Endothelial cell of umbilical vein (primary cell): ENCODE measurements at regions not wholly inside any gene's neighbourhood (a gene's known extent, or its start where the extent isn't known, plus 50 kb on each side); places are given as distances from the start of the nearest gene placed in this dataset.

Source experiments
- BruUV-seq: library from RNA; stranded (reverse); fragments of 400-500 nt; replicated peaks from 2 replicates; lab custom pipeline; 2021; lab: Mats Ljungman, UMichigan
- CTCF ChIA-PET: fragments of 300-600, 350-600 bp; sonication (Branson Sonifier 250); formaldehyde crosslinking; loops from one replicate; lab custom pipeline; 2021; ENCODE audit warnings: antibody characterized with exemption, inconsistent platforms; lab: Charles Lee
- POLR2A ChIA-PET: fragments of 300-600, 350-600 bp; sonication (Branson Sonifier 250); formaldehyde crosslinking; loops from one replicate; lab custom pipeline; 2021; ENCODE audit warnings: antibody characterized with exemption, inconsistent platforms; lab: Charles Lee
- DNase-seq: peaks from one replicate; pipeline ENCODE4 v3.0.0-alpha.2; 2011; ENCODE audit warnings: low read depth, low spot score
- FAIRE-seq: peaks from 2 replicates; lab custom pipeline; 2011; peaks lifted over from hg19 to GRCh38; lab: Jason Lieb, UNC
- H2AFZ ChIP-seq: 2 replicates; pipeline ENCODE4 v1.6.0; 2012; ENCODE audit warnings: low read depth, low read length, control low read depth, inconsistent platforms
- H3K27ac ChIP-seq: 2 replicates; pipeline ENCODE4 v1.5.1; 2011; ENCODE audit warnings: low read depth, mild to moderate bottlenecking, control low read depth, low read length, moderate library complexity; ENCODE audit not compliant: insufficient read depth
- H3K27me3 ChIP-seq, 2 experiments: 2 replicates each; pipeline versions ENCODE4 v1.6.0 to v1.6.1; 2011; ENCODE audit warnings: low read length in 2 of 2, mixed read lengths in 1 of 2; ENCODE audit not compliant: control insufficient read depth in 2 of 2, insufficient read depth in 2 of 2
- H3K36me3 ChIP-seq, 2 experiments: 2 replicates in 1 of 2; 3 replicates in 1 of 2; pipeline ENCODE4 v1.5.1; 2011; ENCODE audit warnings: low read length in 2 of 2, mild to moderate bottlenecking in 1 of 2, moderate library complexity in 1 of 2; ENCODE audit not compliant: control insufficient read depth in 2 of 2, insufficient read depth in 2 of 2; ENCODE audit errors: extremely low read depth in 1 of 2
- H3K4me1 ChIP-seq: 3 replicates; pipeline ENCODE4 v1.5.1; 2011; ENCODE audit warnings: mild to moderate bottlenecking, low read length; ENCODE audit not compliant: control insufficient read depth, insufficient read depth; ENCODE audit errors: extremely low read depth
- H3K4me2 ChIP-seq: 2 replicates; pipeline ENCODE4 v1.6.1; 2011; ENCODE audit warnings: low read length, control low read depth, mixed read lengths; ENCODE audit not compliant: insufficient read depth
- H3K4me3 ChIP-seq, 3 experiments: fragments of 200-600 bp in 1 of 3; sonication (generic), shearing (Covaris generic) in 1 of 3; replicated peaks in 1 of 3; 2 replicates each; pipeline ENCODE4 v1.5.1; 2011 to 2016; ENCODE audit warnings: control low read depth in 3 of 3, low read length in 3 of 3, mild to moderate bottlenecking in 2 of 3, inconsistent platforms in 1 of 3, low read depth in 1 of 3, moderate library complexity in 1 of 3; ENCODE audit not compliant: insufficient read depth in 1 of 3
- H3K79me2 ChIP-seq: 2 replicates; pipeline ENCODE4 v1.6.0; 2012; ENCODE audit warnings: low read length, inconsistent platforms; ENCODE audit not compliant: control insufficient read depth, insufficient read depth
- H3K9ac ChIP-seq: replicated peaks from 2 replicates; pipeline ENCODE3; 2011; ENCODE audit warnings: low read length, control low read depth; ENCODE audit not compliant: insufficient read depth; ENCODE audit errors: extremely low read depth
- H3K9me1 ChIP-seq: replicated peaks from 3 replicates; pipeline ENCODE4 v1.6.0; 2011; ENCODE audit warnings: mild to moderate bottlenecking, low read length; ENCODE audit not compliant: control insufficient read depth, insufficient read depth; ENCODE audit errors: extremely low read depth
- H3K9me3 ChIP-seq: replicated peaks from 2 replicates; pipeline ENCODE4 v1.5.1; 2012; ENCODE audit warnings: low read length, inconsistent platforms; ENCODE audit not compliant: control insufficient read depth, insufficient read depth
- H4K20me1 ChIP-seq: replicated peaks from 2 replicates; pipeline ENCODE3; 2011; ENCODE audit warnings: mild to moderate bottlenecking, low read length; ENCODE audit not compliant: control insufficient read depth, insufficient read depth; ENCODE audit errors: extremely low read depth
- EZH2 ChIP-seq: IDR thresholded peaks from 2 replicates; pipeline ENCODE4 v1.6.1; 2012; ENCODE audit warnings: borderline replicate concordance, low read depth, mild to moderate bottlenecking, moderate library complexity, low read length, inconsistent platforms; ENCODE audit not compliant: severe bottlenecking
- GATA2 ChIP-seq: IDR thresholded peaks from 2 replicates; pipeline ENCODE4 v1.7.0; 2011; ENCODE audit warnings: low read depth, mild to moderate bottlenecking, moderate library complexity, mixed read lengths, low read length; ENCODE audit not compliant: insufficient read length, insufficient read depth
- JUN ChIP-seq: IDR thresholded peaks from 2 replicates; pipeline ENCODE4 v1.6.1; 2011; ENCODE audit warnings: borderline replicate concordance, low read depth; ENCODE audit not compliant: insufficient read length, insufficient read depth
- MYC ChIP-seq: IDR thresholded peaks from one replicate; pipeline ENCODE4 v1.6.1; 2011; ENCODE audit warnings: mild to moderate bottlenecking, low read depth, low read length
- POLR2AphosphoS5 ChIP-seq: IDR thresholded peaks from 2 replicates; pipeline ENCODE4 v1.6.1; 2012; ENCODE audit warnings: low read depth, mild to moderate bottlenecking, control low read depth, low read length, moderate library complexity; ENCODE audit not compliant: insufficient read depth
- dilution Hi-C: fragments of 300-500 bp; cut with MboI; formaldehyde crosslinking; loops from one replicate; pipeline ENCODE4 v1.15.0; 2019; ENCODE audit warnings: low sequenced_read_pairs; ENCODE audit not compliant: extremely low pct_ligation_motif_present
- intact Hi-C: fragments of 100-400 bp; cut with micrococcal nuclease; formaldehyde crosslinking; loops from one replicate; pipeline ENCODE4 v1.10.0; 2022
- TF ChIP-seq, protein P1 (sequence below), 2 donors: IDR thresholded peaks; 1 replicate in 1 of 2; 2 replicates in 1 of 2; pipeline ENCODE4 v1.5.1; 2011; ENCODE audit warnings: low read length in 2 of 2, mild to moderate bottlenecking in 2 of 2, moderate library complexity in 2 of 2, control low read depth in 1 of 2, inconsistent platforms in 1 of 2, low read depth in 1 of 2; ENCODE audit not compliant: insufficient read depth in 1 of 2; ENCODE audit errors: extremely low read depth in 1 of 2

DNA sequence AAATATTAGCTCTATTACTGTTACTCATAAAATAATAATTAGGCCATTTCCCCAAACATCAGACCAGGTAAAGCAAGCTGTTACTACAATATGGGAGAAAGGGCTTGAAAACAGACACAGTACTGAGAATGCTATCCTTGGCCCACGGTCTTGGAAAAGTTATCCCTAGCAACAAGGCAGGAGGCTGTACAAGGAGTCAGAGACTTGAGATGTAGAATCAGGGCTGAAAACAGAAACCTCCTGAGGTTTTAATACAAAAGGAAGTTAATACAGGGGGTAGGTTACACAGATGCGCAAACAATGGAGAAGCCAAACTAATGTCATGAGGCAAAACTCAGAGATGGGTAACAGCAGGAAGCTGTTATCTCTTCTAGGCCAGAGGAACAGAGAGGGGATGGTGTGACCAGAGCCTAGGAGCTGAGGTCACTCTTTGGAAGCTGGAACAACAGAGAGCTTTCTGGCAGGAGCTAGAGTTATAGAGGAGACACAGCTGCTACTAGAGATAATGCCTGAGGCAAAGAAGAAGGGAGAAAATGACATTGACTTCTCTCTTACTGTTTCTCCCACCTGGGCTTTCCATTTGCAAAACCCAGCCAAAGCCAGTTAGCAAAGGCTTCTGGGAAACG, 248.8 kb downstream of the SUDS3 start:
- H4K20me1 ChIP-seq = no peaks in the 10 kb centered on the region
- ChIA-PET POLR2A (no interaction called here), CTCF (no interaction called here)
- H3K27ac ChIP-seq = no peak overlapping the region
- H3K4me3 ChIP-seq = no peak overlapping the region
- intact Hi-C loops (no loop called here), dilution Hi-C loops (no loop called here)
- no peak overlapping the region for H3K9ac ChIP-seq
- H3K9me3 ChIP-seq = peaks cover 2% of the 10 kb centered on the region
- no peak overlapping the region for H2AFZ ChIP-seq
- no peaks in the 10 kb centered on the region for H3K36me3 ChIP-seq
- H3K9me1 ChIP-seq = no peaks in the 10 kb centered on the region
- no TSS peak for BruUV-seq
- DNase-seq (no peak), FAIRE-seq (no peak)
- no peaks in the 10 kb centered on the region for H3K27me3 ChIP-seq
- no peaks in the 10 kb centered on the region for H3K79me2 ChIP-seq
- no peak overlapping the region for H3K4me2 ChIP-seq
- H3K4me1 ChIP-seq = no peaks in the 10 kb centered on the region
- TF ChIP-seq POLR2AphosphoS5 = no peak
- TF ChIP-seq MYC = no peak
- no peak for TF ChIP-seq EZH2
- TF ChIP-seq, protein P1, sequence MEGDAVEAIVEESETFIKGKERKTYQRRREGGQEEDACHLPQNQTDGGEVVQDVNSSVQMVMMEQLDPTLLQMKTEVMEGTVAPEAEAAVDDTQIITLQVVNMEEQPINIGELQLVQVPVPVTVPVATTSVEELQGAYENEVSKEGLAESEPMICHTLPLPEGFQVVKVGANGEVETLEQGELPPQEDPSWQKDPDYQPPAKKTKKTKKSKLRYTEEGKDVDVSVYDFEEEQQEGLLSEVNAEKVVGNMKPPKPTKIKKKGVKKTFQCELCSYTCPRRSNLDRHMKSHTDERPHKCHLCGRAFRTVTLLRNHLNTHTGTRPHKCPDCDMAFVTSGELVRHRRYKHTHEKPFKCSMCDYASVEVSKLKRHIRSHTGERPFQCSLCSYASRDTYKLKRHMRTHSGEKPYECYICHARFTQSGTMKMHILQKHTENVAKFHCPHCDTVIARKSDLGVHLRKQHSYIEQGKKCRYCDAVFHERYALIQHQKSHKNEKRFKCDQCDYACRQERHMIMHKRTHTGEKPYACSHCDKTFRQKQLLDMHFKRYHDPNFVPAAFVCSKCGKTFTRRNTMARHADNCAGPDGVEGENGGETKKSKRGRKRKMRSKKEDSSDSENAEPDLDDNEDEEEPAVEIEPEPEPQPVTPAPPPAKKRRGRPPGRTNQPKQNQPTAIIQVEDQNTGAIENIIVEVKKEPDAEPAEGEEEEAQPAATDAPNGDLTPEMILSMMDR (IDR thresholded peaks at IDR 0.05; ENCODE audit: extremely low read depth in 1 of 2, insufficient read depth in 1 of 2, low read depth in 1 of 2, low read length in 2 of 2) = no peak
- TF ChIP-seq JUN = no peak
- no peak for TF ChIP-seq GATA2
